ENCODE measurements at regions not wholly inside any gene's neighbourhood (a gene's known extent, or its start where the extent isn't known, plus 50 kb on each side); places are given as distances from the start of the nearest gene placed in this dataset.
"Not testable (repeated sequence)": the region's sequence is repeated elsewhere in the genome, so short reads cannot be mapped to it uniquely, and the experiment has no call there.

DNA sequence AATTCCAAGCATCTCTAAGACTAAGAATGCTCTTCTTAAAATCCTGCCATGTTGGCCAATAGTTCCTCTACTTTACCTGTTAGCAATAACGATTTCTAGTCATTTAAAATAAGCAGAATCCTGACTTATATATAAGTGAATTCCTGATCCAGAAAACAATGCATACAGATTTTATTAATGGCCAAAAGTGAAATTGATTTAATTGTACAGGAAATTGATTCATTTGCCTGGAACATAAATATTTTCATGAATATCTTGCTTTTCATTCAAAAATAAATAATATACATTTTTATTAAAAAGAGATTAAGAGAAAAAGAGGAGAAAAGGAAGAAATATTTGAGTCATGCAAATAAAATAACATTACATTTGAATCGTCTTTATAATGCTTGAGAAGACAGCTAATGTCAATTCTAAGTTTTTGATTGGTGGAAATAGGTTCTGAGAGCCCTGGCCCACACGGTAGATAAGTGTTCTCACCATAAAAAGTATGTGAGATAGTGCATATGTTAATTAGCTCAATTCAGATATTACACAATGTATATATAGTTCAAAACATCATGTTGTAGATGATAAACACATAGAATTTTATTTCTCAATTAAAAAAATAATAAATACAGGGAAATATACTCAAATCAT, 323.2 kb upstream of the MIR17HG start:
- DNase-seq (ENCODE audit: low spot score): no peak

DNA sequence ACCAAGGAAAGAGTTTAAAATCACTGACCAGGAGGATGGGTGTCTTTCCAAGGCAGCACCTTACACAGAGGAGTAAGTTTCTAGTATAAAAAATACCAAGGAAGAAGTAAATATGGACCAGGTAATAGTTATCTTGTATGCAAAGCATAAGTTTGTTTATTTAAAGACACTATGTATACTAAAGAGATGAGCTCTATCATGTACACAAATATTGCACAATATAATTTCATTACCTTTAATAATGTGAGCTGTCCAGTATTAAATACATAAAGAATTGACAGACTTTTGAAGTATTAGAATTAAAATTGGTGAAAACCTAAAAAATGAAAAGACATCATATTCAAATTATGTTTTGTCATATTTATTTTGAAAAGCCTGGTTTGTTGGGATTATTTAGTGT, 322.0 kb upstream of the MIR17HG start:
- no peak for DNase-seq (ENCODE audit: low spot score)

DNA sequence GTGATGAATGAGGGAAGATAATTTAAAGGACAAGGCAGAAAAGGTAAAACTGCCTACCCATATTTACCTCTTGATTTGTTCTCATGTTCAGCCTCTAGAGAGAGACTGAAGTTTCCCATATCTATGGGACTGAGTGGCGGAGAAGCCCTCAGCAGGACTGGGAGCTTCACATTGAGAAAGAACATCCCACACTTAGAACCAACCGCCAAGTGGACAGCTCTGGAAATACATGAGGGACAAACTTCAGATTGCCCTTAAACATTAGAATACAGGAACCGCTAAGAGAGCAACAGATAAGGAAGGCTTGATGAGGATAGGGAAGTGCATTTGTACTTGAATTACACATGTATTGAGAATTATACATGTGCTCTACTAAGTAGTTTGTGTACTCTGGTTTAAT, 316.0 kb upstream of the MIR17HG start:
- no peak for DNase-seq (ENCODE audit: low spot score)

DNA sequence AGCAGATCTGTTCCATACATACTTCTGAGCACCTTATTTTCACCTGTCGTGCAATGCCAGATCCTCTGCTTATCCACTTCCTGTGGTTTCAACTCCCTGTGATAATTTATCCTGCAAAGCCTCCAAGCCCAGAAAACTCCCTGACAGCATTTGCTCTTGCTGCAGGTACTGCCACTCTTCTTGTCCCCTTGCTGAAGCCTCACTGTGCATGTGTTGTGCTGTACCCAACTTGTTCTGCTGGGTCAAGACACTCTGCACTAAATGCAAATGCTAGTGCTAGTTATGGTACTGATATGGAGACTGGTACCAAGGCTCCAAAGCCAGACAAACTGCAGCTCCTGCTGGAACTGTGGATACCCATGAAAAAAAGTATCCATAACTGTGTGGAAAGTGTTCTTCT, 315.4 kb upstream of the MIR17HG start:
- no peak for DNase-seq (ENCODE audit: low spot score)

DNA sequence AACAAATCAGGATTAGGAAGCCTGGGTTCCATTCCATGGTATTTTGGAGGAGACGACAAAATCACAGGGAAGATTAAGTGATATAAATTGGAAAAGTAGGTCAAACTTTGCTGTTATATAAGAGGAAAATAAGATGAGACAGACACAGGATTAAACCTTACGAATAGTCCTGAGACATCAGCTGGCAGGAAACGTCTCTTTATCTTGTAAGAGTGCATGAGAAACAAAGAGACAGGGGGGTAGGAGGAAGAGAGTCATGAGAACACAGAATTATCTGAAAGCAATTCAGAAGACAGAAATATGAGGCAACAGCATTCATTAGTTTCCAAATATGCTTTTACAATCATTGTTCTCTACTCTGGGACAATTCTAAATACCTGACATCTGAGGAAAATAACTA, 310.6 kb upstream of the MIR17HG start:
- DNase-seq (ENCODE audit: low spot score): no peak

DNA sequence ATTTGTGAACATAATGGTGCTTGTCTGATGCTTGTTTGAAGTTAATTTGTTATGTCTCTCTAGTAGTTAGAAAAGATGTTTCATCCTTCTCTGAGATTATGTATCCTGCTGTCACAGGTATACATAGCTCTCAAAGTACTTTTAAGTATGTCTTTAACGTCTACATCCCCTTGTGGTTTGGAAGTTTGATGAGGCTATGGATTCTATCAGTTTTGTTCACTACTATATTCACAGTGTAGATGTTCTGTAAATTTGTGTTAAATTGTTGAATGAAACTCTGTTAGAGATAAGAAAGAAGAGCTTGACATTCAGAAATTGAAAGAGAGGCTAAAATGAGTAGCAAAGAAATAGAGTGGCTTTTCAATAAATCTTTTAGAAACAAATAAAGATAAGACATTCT, 304.6 kb upstream of the MIR17HG start:
- no peak for DNase-seq (ENCODE audit: low spot score)

DNA sequence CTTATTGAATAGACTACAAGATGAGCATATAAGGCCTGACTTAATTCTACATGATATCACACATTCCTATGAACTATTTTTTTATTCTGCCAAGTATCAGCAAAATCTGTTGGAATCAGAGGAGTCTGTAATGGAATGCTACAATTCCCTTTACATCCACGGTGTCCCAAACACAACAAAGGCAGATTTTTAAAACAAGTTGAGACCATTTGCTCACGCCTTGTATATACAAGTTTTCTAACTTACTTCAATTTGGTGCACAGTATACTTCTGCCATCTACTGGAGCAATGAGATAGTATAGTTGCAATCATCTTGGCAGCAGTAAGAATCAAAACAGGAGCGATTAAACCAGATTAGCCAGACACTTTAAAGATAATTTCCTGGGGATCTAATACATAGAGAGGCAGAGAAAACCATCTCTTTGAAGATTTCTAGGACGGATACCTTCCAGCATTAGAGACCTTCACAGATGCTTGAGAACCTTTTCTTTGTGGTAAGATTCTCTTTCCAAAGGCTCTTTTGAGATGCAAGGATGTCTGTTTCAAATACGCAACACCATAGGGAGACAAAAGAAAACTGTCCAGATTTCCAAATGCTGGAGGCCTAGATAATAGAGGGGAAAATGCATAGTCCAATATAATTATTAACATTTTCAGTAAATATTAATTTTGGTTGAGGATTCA, 302.0 kb upstream of the MIR17HG start:
- no peak for DNase-seq (ENCODE audit: low spot score)

- DNase-seq (ENCODE audit: low spot score): no peak
Measured at GRCh38 chr13:91046715-91047327, 300.7 kb upstream of the MIR17HG start.

DNA sequence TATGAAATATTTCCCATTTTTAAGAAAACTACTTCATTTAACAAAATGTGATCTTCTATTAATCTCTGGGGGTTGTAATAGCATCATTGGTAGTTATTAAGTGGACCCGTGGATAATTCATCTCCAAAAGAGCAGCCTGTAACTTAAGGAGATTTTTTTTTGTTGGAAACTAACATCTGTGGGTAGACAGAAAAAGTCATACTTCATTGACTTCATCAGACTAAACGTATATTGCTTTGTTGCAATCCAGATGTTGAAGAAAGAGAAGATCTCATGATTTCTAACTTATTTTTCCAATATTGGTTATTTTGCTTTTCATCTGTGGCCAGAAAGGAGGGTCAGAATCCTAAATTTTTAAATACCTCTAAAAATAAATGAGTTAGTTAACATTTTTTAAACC, 296.5 kb upstream of the MIR17HG start:
- DNase-seq (ENCODE audit: low spot score): no peak

DNA sequence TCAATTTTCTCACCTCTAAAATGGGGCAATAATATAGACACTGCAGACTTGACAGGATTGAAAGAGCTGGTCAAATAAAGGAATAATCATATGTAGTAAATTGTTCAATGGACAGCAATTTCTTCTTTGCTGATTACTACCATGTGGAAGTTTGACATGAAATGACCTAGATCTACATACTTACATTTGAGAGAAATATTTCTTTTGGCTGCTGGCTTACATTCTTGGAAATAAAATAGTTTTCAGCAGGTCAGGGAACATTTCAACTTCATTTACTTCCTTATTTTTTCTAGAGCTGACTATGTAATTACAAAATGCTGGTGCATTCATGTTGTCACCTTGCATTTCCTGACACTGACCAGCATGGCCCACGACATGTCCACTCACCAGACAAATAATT, 294.6 kb upstream of the MIR17HG start:
- no peak for DNase-seq (ENCODE audit: low spot score)

GRCh38 chr13:91053318-91054065, 294.0 kb upstream of the MIR17HG start:
- no peak for DNase-seq (ENCODE audit: low spot score)

DNA sequence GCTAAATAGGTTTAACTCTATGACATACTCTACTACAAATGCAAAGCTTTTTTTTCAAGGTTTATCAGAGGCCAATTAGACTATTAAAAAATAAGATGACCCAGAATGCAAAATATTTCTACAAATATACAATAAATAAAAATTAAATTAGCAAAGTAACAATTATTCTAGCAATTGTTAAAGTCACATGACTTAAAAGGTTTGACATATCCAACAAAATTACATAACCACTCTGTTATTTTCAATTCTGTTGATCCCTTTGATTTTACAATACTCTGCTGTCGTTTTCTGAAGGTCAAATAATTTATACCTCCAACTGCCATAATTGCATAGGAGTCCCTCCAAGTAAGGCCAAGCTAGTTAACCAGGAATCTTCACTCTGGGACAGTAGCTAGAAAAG, 292.6 kb upstream of the MIR17HG start:
- DNase-seq (ENCODE audit: low spot score): no peak

- DNase-seq (ENCODE audit: low spot score): no peak
Measured at GRCh38 chr13:91056746-91057145, 290.7 kb upstream of the MIR17HG start.

DNA sequence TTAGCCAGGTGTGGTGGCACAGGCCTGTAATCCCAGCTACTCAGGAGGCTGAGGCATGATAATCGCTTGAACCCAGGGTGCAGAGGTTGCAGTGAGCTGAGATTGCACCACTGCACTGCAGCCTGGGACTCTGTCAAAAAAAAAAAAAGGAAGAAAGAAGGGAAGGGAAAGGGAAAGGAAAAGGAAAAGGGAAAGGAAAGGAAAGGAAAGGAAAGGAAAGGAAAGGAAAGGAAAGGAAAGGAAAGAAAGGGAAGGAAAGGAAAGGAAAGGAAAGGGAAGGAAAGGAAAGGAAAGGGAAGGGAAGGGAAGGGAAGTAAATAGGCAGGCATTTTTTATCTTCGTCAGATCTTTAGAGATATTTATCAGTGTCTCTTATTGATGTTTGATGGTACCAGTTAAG, 290.0 kb upstream of the MIR17HG start:
- not testable (repeated sequence) for DNase-seq (ENCODE audit: low spot score)

DNA sequence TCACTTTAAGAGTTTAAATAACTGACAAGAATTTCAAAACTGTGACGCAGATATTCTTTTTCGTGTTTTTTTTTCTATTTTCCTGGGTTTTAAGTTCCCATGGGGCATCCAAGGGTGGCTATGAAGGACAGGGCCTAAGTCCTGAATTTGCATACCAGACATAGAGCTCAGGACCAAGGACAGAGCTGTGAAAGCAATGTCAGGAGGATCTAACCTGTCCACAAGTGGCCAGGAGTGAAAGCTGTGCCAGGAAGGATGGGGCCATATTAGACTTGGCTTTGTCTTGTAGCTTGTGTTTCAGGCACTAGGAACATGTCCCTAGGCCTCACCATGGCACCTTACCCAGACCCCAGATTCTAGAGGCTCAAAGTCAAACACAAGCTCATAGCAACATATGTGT, 289.4 kb upstream of the MIR17HG start:
- no peak for DNase-seq (ENCODE audit: low spot score)

DNA sequence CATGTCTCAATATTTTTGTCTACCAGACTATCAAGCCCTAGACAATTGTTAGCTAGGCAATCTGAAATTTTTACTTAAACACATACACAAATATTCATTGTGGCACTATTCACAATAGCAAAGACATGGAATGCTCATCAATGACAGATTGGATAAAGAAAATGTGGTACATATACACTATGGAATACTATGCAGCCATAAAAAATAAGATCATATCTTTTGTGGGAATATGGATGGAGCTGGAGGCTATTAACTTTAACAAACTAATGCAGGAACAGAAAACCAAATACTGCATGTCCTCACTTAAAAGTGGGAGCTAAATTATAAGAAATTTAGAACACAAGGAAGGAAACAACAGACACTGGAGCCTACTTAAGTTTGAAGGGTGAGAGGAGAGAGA, 288.6 kb upstream of the MIR17HG start:
- no peak for DNase-seq (ENCODE audit: low spot score)

- DNase-seq (ENCODE audit: low spot score): no peak
Measured at GRCh38 chr13:91066745-91067144, 280.7 kb upstream of the MIR17HG start.

GRCh38 chr13:91072486-91072885, 275.0 kb upstream of the MIR17HG start:
- no peak for DNase-seq (ENCODE audit: low spot score)

- DNase-seq (ENCODE audit: low spot score): no peak
Measured at GRCh38 chr13:91074091-91074490, 273.4 kb upstream of the MIR17HG start.

GRCh38 chr13:91076830-91077229, 270.7 kb upstream of the MIR17HG start:
- DNase-seq (ENCODE audit: low spot score): no peak

GRCh38 chr13:91078093-91078679, 269.3 kb upstream of the MIR17HG start:
- no peak for DNase-seq (ENCODE audit: low spot score)

- DNase-seq (ENCODE audit: low spot score): no peak
Measured at GRCh38 chr13:91079176-91079575, 268.3 kb upstream of the MIR17HG start.

DNA sequence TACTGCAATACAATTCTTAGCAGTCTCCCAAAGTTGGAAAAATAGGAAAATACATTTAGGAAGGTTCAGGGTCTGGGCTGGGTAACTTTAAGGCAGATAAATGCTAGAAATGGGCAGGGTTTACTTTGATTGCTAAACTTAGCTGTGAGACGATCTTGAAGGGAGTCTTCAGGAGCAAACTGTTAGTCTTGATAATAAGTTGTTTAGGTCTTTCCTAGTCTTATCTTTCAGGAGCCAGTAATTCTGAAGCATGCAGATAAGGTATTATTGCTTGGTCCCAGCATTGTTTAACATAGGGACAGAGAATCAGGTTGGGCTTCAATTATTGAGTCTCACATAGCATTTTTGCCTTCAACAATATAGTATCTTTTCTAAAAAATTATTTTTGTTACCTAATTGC, 262.4 kb upstream of the MIR17HG start:
- no peak for DNase-seq (ENCODE audit: low spot score)
